ENCODE measurements at regions not wholly inside any gene's neighbourhood (a gene's known extent, or its start where the extent isn't known, plus 50 kb on each side); places are given as distances from the start of the nearest gene placed in this dataset.

GRCh38 chr13:76809389-76809788 is 76.8 kb downstream of the KCTD12 start:
- no peak overlapping the region for H3K4me3 ChIP-seq (replicated peaks; ENCODE audit: low read depth, low read length)
- DNase-seq (ENCODE audit: extremely low read depth, low read depth): no peak
- no peak for TF ChIP-seq CTCF (IDR thresholded peaks at IDR 0.05; ENCODE audit: low read depth, low read length, missing control alignments)

- no peak for DNase-seq (ENCODE audit: extremely low read depth, low read depth)
- H3K4me3 ChIP-seq (replicated peaks; ENCODE audit: low read depth, low read length): no peak overlapping the region
- no peak for TF ChIP-seq CTCF (IDR thresholded peaks at IDR 0.05; ENCODE audit: low read depth, low read length, missing control alignments)
These were observed 77.3 kb downstream of the KCTD12 start for GRCh38 chr13:76808927-76809326.

GRCh38 chr13:76804801-76805200 is 81.4 kb downstream of the KCTD12 start:
- no peak for TF ChIP-seq CTCF (IDR thresholded peaks at IDR 0.05; ENCODE audit: low read depth, low read length, missing control alignments)
- H3K4me3 ChIP-seq (replicated peaks; ENCODE audit: low read depth, low read length): no peak overlapping the region
- no peak for DNase-seq (ENCODE audit: extremely low read depth, low read depth)

- no peak for DNase-seq (ENCODE audit: extremely low read depth, low read depth)
- TF ChIP-seq CTCF (IDR thresholded peaks at IDR 0.05; ENCODE audit: low read depth, low read length, missing control alignments): no peak
- H3K4me3 ChIP-seq (replicated peaks; ENCODE audit: low read depth, low read length): no peak overlapping the region
These were observed 82.4 kb downstream of the KCTD12 start for GRCh38 chr13:76803831-76804230.

- no peak for DNase-seq (ENCODE audit: extremely low read depth, low read depth)
- no peak overlapping the region for H3K4me3 ChIP-seq (replicated peaks; ENCODE audit: low read depth, low read length)
- no peak for TF ChIP-seq CTCF (IDR thresholded peaks at IDR 0.05; ENCODE audit: low read depth, low read length, missing control alignments)
These were observed 85.3 kb downstream of the KCTD12 start for GRCh38 chr13:76800943-76801342.

GRCh38 chr13:76799696-76800095 is 86.5 kb downstream of the KCTD12 start:
- TF ChIP-seq CTCF (IDR thresholded peaks at IDR 0.05; ENCODE audit: low read depth, low read length, missing control alignments): no peak
- H3K4me3 ChIP-seq (replicated peaks; ENCODE audit: low read depth, low read length): no peak overlapping the region
- no peak for DNase-seq (ENCODE audit: extremely low read depth, low read depth)

GRCh38 chr13:76798037-76798436 is 88.2 kb downstream of the KCTD12 start:
- no peak for TF ChIP-seq CTCF (IDR thresholded peaks at IDR 0.05; ENCODE audit: low read depth, low read length, missing control alignments)
- H3K4me3 ChIP-seq (replicated peaks; ENCODE audit: low read depth, low read length): no peak overlapping the region
- no peak for DNase-seq (ENCODE audit: extremely low read depth, low read depth)
